Stimulated activated CD4-positive, alpha-beta T cell treated with anti-CD3 and anti-CD28 coated beads, TNF-alpha, amount 100 ng/mL, for 1 hour (primary cell): ENCODE measurements at regions not wholly inside any gene's neighbourhood (a gene's known extent, or its start where the extent isn't known, plus 50 kb on each side); places are given as distances from the start of the nearest gene placed in this dataset.

Experiments
- DNase-seq, 3 donors: peaks; one replicate each; pipeline ENCODE4 v3.0.0-alpha.2; 2020; ENCODE audit warnings: low read depth in 3 of 3, low spot score in 1 of 3

- DNase-seq: no peak
Observed at GRCh38 chr2:17083902-17084301, 418.3 kb upstream of the CYRIA start.

DNA sequence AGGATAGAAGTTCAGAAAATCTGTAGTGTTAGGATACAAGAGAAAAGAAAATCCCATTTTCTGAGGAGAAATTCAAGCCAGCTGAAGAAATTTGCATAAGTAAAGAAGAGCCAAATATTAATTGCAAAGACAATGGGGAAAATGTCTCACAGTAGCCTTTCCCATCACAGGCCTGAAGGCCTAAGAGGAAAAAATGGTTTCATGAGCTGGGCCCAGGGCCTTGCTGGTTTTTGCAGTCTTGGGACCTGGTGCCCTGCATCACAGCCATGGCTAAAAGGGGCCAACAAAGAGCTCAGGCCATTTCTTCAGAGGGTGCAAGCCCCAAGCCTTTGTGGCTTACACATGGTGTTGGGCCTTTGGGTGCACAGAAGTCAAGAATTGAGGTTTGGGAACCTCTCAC is 413.6 kb upstream of the CYRIA start:
- DNase-seq: no peak

GRCh38 chr2:17076533-17076932 is 410.9 kb upstream of the CYRIA start:
- no peak for DNase-seq

- no peak for DNase-seq
Observed at GRCh38 chr2:17070711-17071110, 405.1 kb upstream of the CYRIA start.

DNA sequence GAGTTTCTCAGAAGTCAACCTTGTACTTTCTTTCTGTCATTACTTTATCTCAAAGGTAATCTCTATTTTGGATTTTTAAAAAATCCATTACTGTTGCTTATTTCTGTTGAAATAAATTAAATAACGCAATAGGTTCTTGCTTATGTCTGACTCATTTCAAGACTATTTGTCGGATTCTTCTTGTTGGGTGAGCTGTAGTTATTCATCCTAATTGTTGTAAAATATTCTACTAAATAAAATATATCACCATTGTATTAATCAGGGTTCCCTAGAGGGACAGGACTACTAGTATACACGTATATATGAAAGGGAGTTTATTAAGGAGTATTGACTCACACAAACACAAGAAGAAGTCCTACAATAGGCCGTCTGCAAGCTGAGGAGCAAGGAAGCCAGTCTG is 403.9 kb upstream of the CYRIA start:
- no peak for DNase-seq

DNA sequence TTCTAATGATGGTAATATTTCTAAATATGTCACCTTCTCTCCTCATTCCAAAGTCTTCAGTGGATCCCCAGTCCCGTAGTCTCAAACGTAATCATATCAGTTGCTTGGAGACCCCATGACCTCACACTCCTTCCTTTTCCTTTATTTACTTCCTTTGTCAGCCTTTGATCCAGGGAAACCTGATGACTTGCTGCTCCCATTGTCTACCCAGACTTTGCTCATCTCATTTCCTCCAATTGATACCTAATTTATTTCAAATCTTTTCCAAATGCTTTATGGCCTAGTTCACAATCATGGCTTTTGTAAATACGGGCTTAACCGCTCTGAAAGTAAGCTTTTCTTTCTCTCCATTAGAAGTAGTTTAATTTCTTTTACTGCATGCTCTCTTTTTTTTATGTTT is 402.4 kb upstream of the CYRIA start:
- DNase-seq: no peak

GRCh38 chr2:17065536-17065935 is 399.9 kb upstream of the CYRIA start:
- DNase-seq: no peak

- DNase-seq: no peak
Observed at GRCh38 chr2:17061028-17061427, 395.4 kb upstream of the CYRIA start.

DNA sequence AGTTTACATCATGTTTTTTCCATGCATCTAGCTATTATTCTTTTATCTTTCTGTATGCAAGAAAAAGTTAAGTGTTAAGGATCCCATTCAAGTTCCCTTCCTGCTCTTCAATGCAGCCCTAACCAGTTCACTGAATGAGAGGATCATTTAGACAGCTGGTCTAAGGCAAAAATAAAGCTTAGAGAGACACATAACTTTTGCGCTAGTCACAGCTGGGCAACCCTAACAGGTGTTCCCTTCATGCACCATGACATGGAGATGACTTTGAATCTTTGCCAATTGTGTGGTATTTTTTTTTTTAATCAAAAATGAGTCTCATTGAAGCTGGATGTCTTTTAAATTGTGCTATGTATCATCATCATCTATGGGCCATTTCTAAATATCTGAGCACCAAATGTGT is 393.8 kb upstream of the CYRIA start:
- DNase-seq: no peak

GRCh38 chr2:17058772-17059402 is 393.3 kb upstream of the CYRIA start:
- no peak for DNase-seq

GRCh38 chr2:17057109-17058017 is 391.7 kb upstream of the CYRIA start:
- no peak for DNase-seq

DNA sequence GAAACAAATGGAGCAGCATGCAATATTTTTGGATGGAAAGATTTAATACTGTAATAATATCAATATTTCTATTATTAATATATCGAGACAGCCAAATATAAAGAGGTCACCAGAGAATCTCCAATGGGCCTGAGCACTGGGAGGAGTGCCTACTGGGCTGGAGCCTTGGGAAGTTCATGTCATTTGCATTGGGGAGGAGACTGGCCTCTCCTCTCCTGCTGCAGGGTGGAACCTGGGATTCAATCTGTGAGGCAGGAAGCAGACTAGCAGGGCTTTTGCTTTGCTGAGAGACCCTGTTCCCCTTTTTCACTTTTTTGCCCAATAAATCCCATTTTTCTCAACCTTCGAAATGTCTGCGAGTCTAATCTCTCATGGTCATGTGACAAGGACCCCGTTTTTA is 390.6 kb upstream of the CYRIA start:
- DNase-seq: no peak

DNA sequence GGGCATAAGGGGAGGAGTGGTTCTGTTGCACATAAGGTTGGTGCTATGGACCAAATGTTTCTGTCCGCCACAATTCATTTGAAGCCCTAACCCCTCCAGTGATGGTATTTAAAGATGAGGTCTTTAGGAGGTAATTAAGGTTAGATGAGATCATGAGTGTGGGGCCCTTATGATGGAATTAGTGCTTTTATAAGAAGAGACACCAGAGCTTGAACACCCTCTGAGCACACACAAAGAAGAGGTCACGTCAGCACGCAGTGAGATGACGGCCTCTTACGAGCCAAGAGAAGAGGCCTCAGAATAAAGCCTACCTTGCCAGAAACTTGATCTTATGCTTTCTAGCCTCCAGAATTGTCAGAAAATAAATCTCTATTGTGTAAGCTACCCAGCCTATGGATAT is 386.4 kb upstream of the CYRIA start:
- no peak for DNase-seq

- DNase-seq: no peak
Observed at GRCh38 chr2:17051538-17051937, 385.9 kb upstream of the CYRIA start.

GRCh38 chr2:17043173-17043572 is 377.5 kb upstream of the CYRIA start:
- DNase-seq: no peak

DNA sequence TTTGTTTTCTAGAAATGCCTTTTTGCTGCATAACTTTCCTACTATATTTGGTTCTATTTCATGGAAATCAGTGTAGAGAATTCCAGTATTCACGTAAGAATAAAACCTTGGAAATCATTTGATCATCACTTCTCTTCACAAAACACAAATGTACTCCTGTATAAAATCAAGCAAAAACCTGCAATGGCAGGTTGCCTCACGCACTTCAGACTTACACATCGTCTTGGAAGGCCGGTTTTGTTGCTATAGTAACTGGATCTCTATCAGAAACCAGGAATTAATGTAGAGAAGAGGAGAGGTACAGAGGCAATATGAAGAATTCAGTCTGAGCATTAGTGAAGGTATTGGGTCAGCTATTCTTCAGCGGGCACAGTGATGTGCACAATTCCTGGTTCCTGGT is 370.7 kb upstream of the CYRIA start:
- DNase-seq: no peak

DNA sequence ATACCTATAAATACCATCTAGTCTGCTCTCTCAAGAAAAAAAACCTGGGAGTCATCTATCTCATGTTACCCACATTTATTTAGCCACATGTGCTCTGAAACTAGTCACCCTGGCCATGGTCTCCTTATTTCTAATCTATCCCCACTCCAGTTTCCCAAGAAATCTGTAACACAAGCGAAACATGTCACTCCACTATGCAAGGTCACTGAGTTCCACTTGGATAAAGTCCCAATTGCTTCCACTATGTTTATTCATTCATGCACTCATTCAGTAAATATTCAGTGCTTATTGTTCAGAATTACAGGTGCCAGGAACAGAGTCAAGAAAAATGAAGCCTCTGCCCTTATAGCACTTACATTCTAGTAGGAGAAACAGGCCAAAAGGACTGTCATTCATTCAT is 369.4 kb upstream of the CYRIA start:
- no peak for DNase-seq

DNA sequence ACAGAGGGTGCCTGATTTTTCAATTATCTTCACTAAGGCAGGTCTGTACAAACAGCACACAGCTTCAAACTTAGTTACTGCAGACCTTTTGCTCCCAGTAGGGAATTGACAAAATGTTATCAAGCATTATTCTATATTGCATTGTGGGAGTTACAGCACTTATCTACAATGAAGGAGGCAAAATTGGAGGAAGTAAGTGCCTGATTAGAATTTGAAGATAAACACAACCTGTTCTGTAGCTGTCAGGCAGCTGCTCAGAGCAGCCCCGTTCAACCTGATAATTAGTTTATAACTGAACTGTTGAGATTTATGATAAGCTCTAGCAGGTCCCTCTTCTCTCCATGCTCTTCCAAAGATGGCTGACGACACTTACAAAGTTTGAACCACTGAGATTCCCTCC is 364.4 kb upstream of the CYRIA start:
- no peak for DNase-seq

DNA sequence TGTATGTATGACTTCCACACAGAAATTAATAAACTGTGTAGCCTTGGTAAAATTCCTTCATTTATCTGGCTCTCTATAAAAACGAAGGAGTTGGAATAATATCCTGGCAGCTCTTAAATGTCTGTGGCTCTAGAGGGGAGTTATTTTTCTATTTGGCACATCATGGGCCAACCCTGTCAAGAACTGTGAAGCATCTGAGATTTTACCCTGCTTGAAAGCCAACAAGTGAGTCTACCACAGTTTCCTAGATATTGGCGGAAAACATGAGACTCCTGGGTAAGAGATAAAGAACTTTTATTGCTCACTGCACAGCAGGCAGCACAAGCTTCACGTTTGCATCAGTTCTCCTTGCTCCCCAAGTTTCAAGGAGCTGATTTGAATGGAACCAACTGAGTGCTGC is 346.7 kb upstream of the CYRIA start:
- DNase-seq: no peak

DNA sequence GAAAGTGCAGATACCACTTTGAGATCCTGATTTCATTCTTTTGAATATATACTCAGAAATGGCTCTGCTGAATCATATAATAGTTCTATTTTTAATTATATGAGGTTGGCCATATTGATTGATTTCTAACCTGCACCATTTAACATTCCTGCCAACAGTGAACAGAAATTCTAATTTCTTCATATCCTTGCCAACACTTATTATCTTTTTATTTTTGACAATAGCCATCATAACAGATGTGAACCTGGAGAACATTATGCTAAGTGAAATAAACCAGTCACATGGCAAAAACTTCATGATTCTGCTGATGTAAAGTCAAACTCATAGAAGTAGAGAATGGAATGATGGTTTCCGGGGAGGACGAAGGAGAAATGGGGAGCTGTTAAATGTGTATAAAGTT is 344.5 kb upstream of the CYRIA start:
- no peak for DNase-seq

DNA sequence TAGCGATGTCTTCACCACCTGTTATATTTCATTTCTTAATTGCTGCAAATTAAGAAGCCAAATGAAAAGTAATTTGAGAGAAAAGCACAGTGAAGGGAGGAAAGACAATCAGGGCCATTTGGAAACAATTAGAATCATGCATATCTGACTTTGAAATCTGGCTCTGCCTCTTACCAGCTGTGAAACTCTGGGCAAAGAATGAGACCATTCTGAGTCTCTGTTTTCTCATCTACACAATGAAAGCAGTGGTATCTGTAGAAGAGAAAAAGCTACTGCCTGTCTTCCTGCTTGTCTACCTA is 334.5 kb upstream of the CYRIA start:
- no peak for DNase-seq

DNA sequence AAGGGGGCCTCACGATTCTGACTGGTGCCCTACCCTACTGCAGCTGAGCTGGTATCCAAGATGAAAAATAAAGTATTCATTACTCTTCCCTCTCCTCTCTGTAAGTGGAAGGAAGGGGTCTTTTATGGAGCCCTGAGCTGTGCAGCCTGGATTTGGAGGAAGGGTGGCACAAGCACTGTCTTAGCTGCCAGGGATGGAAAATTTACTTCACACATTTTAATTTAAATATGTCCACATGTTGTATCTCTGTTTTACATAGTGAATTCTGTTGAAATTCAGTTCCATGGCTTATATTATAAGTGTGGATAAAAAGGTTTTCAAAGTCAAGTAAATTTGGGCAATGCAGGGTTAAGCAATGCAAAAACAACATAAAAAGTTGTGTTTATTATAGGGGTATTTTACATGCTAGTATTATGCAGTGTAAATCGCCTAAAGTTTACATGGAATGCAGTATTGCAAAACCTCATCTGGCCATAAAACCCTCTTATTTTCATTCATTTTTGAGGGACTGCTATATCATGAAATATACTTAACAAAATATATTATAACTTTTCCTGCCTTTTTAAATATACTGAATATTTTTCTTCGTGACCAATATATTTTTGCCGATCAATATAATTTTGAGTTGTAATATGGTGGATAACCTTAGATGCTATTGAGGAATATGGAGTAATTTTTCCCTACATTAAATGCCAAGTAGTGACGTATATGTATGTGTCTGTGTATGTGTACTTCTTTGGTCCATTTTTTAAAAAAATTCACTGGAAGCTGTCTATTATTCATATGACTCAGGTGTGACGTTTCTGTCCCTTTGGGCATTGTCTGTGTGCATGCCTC is 333.9 kb upstream of the CYRIA start:
- DNase-seq: no peak
